Right atrium auricular region (tissue), 2 donors: ENCODE measurements at regions not wholly inside any gene's neighbourhood (a gene's known extent, or its start where the extent isn't known, plus 50 kb on each side); places are given as distances from the start of the nearest gene placed in this dataset.

ENCODE experiments used
- DNase-seq: peaks from one replicate; pipeline ENCODE4 v3.0.0-alpha.2; 2019; ENCODE audit warnings: low spot score
- H3K27ac ChIP-seq, 2 donors: fragments of 200-600 bp; sonication (generic); 1 replicate in 1 of 2; 2 replicates in 1 of 2; pipeline ENCODE4 v1.5.1; 2016 to 2019
- H3K27me3 ChIP-seq, 2 donors: fragments of 200-600 bp; sonication (generic); one replicate each; pipeline versions ENCODE4 v1.5.1 to v1.6.0; 2017 to 2019
- H3K36me3 ChIP-seq: fragments of 200-600 bp; sonication (generic); one replicate; pipeline ENCODE4 v1.5.1; 2016
- H3K4me1 ChIP-seq, 2 donors: fragments of 200-600 bp; sonication (generic); one replicate each; pipeline versions ENCODE4 v1.5.1 to v1.6.0; 2017 to 2019
- H3K4me3 ChIP-seq, 2 donors: fragments of 200-600 bp; sonication (generic); 1 replicate in 1 of 2; 2 replicates in 1 of 2; pipeline ENCODE4 v1.5.1; 2017 to 2019; ENCODE audit warnings: mild to moderate bottlenecking in 1 of 2, moderate library complexity in 1 of 2
- H3K9me3 ChIP-seq, 2 donors: fragments of 200-600 bp; sonication (generic); one replicate each; pipeline ENCODE4 v1.5.1; 2019
- CTCF ChIP-seq, 2 donors: fragments of 200-600 bp; sonication (generic); IDR thresholded peaks; one replicate each; pipeline ENCODE4 v1.5.1; 2019; ENCODE audit warnings: antibody characterized with exemption in 2 of 2

- Histone ChIP-seq H3K36me3 (no peaks in the 10 kb centered on the region), H3K9me3 (no peaks in the 10 kb centered on the region), H3K27me3 (no peaks in the 10 kb centered on the region), H3K4me1 (no peaks in the 10 kb centered on the region), H3K4me3 (no peak overlapping the region), H3K27ac (no peak overlapping the region)
- TF ChIP-seq CTCF (IDR thresholded peaks at IDR 0.05), result no peak
- DNase-seq, result no peak
These were observed 54.6 kb upstream of the MYO16 start for GRCh38 chr13:108574856-108575255.

- H3K9me3 ChIP-seq, result no peaks in the 10 kb centered on the region
- no peak overlapping the region for H3K4me3 ChIP-seq
- no peaks in the 10 kb centered on the region for H3K4me1 ChIP-seq
- no peaks in the 10 kb centered on the region for H3K27me3 ChIP-seq
- TF ChIP-seq CTCF (IDR thresholded peaks at IDR 0.05), result no peak
- no peak for DNase-seq
- no peaks in the 10 kb centered on the region for H3K36me3 ChIP-seq
- no peak overlapping the region for H3K27ac ChIP-seq
These were observed 54.0 kb upstream of the MYO16 start for GRCh38 chr13:108575430-108575829.
